NCI-H1436 treated with DMSO at 0.1 percent for 48 hours (cell line): ENCODE measurements at regions not wholly inside any gene's neighbourhood (a gene's known extent, or its start where the extent isn't known, plus 50 kb on each side); places are given as distances from the start of the nearest gene placed in this dataset.

Source experiments
- DNase-seq: peaks from one replicate; lab custom pipeline; 2025; lab: John Stamatoyannopoulos, UW

DNA sequence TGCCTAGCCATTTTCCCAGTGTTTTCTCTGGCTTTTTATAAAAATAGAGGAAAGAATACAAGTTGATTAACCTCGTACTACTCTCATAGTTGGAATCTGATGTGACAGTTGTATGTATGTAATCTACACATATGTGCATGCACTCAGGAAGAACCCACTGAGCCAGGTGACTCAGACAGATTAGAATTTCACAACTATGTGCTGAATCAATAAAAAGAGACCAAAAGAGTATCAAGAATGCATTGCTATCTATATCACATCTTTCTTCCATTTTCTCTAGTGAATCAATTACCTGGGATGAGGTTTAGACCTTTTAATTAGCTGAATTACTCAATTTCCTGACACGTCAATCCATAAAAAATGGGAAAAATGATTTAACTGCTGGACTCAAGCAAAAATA is 319.3 kb upstream of the ATP10A start:
- DNase-seq, result no peak

DNA sequence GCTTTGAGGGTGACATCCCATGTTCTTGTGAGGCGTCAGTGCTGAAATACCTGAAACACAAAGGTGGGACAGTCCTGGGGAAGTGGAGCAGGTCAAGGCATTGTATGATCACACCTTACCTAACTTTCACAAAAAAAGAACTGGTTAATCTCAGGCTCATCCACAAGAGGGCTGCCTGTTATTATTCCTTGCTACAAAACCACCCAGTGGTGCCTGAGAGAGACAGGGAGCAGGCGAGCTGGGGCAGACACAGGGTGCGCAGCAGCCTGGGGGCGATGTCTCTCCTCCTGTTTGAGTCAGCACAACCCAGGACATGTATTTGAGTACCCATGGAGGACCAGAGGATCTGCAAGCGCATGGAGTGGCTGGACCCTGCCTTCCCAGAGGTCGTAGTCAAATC is 316.8 kb upstream of the ATP10A start:
- DNase-seq, result no peak

DNA sequence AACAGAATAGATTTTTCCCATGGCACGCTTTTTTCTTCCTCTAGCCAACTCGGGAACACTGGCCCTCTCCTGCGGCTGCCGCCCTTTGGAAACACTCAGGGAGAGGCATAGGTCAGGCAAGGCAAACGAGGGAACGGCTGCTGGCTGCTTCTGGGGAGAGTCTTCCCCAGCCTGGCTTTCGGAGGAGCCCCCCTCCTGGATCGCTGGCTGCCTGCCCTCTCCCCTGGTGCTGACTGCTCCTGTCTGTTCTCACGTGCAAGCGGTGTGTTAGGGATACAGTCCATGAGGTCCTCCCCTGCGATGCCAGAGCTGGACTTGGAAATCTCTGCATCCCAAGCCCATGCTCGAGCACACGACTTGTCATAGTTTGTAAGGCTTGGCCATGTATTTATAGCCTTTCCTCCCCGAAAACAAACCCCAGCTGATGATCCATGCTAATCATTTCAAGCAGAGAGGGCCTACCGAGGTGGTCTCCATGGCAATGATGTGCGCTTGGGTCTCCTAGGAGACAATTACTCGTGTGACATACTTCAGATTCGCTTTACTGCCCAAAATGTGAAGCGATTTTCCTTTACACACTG is 315.6 kb upstream of the ATP10A start:
- DNase-seq, result no peak

DNA sequence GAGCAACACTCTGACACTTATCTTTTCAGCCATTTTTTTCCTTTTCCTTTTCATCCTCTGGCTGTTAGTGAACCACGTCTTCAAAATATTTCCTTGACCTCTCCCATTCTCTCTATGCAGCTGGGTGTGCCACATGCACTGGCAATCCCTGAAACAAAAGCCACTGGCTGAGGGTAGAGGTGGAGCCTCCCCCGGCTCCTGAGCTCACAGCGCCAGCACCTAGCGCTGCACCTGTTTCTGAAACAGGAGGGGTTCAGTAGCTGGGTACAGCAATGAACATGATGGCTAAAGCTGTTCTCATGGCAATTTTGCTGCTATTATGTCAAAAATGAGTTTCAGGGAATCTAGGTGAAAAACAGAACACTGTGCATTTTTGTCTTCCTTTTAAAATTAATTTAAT is 314.7 kb upstream of the ATP10A start:
- DNase-seq, result no peak

DNA sequence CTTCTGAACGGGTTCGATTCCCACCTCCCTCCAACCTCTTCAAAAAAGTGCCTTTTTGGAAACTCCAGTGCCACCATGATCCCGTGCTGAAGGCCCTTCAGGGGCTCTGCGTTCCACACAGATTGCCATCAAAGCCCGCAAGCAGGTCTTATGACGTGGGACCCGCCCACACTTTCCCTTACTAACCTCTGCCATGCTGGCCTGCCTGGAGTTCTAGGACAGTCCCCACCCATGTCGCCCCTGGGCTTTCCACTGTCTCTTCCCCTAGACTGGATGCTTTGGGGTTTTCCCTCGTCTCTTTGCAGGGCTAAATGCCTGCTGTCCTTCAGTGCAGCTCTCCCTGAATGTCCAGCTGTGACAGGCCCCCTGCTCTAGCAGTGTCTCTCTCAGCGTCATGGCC is 313.7 kb upstream of the ATP10A start:
- no peak for DNase-seq

DNA sequence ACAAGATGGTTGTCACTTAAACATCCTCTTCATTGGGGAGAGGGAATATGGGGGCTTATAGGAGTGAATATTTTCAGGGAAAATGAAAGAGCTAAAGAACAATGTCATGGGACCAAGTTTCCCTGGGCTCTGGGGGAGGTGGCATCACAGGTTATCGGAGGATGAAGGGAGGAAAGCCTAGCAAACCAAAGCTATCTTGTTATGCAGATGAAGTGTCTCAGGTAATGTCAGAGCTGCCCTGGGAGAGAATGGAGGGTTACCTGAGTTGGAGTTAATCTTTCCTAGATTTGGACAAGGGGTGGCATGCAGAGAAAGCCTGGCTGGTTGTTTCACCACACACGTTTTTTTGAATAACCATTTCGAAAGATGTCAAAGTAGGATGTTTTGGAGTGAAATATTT is 308.1 kb upstream of the ATP10A start:
- DNase-seq, result no peak

DNA sequence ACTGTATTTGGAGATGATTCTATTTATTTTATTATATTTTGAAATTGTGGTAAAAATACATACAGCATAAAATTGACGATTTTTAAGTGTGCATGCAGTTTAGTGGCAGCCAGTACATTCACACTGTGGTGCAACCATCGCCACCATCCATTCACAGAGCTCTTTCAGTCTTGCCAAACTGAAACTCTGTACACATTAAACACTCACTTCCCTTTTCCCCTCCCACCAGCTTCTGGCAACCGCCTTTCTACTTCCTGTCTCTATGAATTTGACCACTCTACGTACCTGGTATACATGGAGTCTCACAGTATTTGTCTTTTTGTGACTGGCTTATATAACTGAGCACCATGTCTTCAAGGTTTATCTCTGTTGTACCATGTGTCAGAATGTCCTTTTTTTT is 303.3 kb upstream of the ATP10A start:
- no peak for DNase-seq

DNA sequence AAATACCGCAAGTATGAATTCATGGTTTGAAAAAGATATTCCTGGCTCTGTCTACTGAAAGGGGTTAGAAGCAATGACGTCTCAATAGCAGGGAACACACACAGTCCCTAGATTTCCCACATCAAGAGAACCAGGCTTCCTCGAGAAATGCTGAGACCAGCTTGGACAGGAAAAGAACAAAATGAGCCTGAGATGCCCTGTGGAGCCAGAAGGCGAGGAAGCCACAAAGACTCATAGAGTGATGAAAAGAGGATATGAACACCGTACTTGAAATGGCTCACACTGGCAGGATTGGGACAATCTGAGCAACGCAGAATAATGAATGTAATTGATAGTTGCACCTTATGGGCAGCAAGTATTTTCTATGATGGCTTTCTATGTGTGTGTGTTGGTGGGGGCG is 302.4 kb upstream of the ATP10A start:
- no peak for DNase-seq

DNA sequence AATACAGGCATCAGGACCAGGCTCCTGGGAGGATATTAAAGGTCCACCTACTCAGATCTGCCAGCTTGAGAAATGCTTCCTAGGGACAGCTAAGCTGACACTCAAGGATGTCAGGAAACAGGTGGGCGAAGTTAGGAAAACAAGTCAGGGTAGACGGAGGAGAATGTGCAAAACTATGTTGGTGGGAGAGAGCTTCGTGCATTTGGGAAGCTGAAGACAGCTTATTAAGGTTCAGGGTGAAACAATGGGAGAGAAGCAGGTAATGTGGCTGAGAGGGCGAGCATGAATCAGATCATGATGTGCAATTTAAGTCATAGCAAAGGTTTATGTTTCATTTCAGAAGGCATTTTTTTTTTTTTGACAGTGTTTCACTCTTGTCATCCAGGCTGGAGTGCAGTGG is 297.2 kb upstream of the ATP10A start:
- DNase-seq, result no peak

DNA sequence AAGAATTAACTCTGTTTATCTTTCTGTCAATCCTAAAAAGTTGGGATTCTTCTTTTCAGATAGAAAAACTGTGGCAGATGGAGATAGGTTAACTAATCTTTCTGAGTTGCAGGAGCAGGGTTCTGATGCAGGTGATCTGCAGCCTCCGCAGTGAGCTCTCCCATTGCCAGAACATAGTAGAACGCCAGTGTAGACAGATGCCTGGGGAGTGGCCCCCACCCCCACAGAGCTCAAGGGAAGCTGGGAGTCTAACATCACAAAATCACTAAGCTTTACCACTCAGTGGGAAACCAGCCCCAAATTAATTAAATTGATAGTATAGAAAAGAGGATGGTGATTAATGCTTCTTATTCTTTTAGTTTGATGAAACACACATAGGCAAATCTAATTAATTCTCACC is 295.0 kb upstream of the ATP10A start:
- DNase-seq, result no peak

DNA sequence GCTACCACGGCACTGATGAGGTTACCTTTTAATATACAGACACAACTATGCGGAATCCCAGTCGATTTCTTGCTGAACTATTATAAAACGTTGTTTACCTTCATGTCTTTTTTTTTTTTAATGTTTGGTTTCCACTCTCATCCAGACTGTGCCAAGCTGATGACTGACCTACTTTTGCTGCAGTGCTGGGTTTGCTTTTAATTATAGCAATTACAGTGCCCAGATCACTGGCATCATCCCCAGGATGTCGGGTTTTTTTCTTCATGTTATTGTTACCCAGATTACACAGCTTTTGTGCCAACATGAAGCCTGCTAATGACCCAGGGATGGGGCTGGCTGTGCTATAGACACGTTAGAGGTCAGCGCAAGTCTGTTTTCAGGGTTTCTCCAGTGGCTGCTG is 294.0 kb upstream of the ATP10A start:
- no peak for DNase-seq

DNA sequence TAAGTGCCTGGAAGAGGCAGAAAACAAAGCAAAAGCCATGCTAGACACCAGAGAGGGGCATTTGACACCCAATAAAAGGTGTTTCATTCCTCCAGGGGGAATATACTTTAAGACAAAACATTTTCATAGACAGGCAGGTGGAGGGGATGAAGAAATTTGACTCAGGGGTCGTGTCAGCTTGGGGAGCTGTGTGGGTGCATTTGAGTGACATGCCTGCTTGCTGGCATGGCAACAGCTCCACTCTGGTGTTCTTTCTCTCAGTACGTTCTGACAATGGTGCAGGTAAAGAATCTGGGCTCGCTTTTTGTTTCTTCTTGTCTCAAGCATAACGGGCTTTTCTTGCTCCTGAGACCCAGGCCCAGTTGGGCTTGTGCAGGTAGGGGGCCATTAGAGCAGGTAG is 292.9 kb upstream of the ATP10A start:
- no peak for DNase-seq

DNA sequence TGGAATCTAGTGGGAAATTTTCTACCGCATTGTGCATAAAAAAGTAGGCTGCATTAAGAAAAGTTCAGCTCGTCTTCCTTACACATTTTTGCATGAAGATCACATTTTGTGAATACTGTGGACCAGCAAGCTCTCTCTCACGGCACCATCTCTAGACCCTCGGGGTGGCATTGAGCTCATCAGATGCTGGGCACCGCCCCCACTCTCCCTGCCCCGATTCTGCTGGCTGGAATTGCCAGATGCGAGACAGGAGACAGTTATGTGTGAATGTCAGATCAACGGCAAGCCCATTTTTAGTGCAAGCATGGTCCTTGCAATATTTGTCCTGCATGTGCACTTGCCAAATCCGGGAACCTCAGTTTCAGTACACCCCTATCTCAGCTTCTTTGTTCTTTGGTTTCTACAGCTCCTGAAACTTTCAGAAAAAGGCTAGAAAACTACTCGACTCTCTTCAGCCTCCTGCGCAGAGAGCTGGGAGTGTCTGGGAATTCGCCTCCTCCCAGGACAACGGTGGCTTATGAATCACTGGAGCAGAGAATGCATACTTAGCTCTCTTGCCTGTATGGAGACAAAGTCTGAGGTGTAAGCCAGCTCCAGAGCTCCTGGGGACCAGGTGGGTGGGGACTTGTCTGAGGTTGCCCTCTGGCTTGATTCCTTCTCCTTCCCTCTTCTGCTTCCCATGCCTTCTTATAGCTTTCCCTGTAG is 285.2 kb upstream of the ATP10A start:
- no peak for DNase-seq

DNA sequence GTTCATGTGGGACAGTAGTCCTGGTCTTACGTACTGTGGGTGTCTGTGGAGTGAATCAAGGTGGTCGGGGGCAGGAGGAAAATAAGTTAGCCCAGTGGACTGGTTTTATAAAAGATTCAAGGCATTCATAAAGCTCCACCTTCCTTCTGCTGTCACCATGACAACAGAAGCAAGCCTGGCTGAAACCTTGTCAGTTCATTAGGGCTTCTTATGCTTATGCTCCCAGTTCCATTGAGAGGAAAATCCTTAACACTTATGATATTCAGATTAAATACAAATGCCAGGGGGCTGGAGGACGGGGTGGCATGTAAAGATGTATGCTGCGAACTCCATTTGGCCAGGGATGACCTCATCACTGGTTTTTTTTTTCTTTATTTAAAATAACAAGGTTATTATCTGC is 283.1 kb upstream of the ATP10A start:
- DNase-seq, result no peak

DNA sequence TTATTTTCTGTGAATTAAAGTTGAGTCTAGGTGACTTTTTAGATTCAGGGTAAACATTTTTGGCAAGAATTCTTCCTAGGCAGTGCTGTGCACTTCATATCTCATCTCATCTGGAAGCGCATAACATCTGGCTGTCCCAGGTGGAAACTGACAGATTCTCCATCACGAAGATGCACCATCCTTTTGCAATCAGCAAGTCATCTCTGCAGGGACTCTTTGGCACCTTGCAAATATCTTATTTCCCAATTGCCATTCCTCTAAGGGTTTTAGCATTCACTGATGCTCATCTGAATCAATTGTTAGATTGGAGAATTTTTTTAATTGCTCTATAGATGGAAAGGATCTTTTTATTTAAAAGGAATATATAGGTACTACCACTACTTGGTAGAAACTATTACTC is 282.7 kb upstream of the ATP10A start:
- DNase-seq, result no peak

DNA sequence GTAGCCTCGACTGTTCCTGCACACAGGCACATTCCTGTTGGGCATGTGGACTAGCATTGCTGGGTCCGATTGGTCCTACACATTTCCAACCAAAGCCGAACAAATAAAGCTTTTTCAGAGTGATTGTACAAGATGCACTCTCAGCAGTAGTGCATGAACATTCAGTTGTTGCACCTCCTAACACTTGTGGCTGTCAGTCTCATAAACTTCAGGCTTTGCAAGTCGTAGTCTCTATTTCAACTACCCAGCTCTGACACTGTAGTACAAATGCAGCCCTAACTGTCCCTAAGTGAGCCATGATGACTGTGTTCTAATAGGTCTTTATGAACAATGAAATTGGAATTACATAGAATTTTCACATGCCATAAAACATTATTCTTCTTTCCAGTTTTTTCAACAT is 281.7 kb upstream of the ATP10A start:
- DNase-seq, result no peak

DNA sequence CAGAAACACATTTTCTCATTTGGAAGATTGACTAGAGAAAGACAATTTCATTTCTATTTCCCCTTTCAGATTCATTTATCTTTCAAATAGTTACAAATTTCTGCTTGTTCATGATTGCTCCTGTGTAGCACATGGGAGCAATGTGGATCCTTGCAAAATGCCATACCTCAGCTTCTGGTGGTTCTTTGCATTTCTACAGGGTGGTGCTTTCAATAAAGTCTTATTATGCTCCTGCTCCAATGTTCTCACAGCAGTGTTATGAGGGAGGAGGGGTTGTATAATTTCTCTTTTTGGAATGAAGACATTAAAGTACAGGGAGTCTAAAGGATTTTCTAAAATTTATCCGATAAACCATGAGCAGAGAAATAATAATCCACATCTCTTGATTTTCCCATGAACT is 280.1 kb upstream of the ATP10A start:
- no peak for DNase-seq

DNA sequence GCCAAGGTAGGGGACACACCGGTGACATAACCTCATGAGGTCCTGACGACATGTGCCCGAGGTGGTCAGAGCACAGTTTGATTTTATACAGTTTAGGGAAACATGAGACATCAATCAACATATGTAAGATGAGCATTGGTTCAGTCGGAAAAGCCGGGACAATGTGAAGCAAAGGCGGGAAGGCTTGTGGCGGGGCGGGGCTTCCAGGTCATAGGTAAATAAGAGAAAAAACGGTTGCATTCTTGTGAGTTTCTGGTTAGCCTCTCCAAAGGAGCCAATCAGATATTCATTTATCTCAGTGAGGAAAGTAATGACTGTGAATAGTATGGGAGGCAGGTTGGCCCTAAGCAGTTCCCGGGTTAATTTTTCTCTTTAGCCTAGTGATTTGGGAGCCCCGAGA is 271.7 kb upstream of the ATP10A start:
- DNase-seq, result no peak

DNA sequence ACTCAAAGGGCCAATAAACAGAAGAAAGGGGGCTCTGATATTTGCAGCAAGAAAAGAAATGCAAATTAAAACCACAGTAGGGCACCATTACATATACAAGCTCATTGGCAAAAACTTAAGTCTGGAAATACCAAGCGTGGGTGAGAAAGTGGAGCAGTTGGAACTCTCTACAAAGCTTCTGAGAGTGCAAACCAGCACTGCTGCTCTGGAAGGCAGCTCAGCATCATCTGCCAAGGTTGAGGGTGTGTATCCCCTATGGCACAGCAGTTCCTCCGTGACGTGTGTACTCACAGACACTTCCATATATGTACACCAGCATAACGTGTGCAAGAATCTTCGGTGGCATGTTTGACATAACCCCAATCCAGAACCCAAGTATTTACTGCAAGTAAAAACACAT is 271.0 kb upstream of the ATP10A start:
- DNase-seq, result no peak

DNA sequence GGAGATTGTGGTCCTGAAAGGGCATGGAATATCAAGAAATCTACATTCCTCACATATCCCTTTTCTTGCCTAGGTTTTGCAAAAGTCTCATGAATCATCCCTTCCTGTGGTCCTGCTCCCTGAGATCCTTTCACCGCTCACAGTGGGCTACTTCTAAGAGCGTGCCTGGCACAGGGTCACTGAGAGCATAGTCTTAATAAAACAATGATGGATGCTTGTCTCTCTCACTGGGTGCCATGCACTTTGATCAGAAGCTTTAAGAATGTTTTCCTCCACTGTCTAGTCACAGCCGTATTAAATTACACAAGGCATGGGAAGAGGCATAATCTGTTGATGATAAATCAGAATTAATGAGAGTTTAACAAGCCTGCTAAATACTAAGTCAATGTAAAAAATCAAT is 269.7 kb upstream of the ATP10A start:
- no peak for DNase-seq

DNA sequence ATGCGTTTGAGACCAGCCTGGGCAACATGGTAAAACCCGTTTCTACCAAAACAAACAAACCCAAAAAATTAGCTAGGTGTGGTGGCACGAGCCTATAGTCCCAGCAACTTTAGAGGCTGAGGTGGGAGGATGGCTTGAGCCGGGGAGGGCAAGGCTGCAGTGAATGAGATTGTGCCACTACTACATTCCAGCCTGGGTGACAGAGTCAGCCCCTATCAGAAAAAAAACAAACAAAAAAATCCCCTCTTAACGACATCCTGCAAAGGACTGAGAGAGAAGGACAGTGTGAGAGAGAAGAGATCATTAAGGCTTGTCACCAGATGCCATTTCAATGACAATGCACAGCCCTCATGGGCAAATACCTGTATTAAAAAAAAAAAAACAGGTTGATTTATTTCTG is 266.7 kb upstream of the ATP10A start:
- DNase-seq, result no peak

DNA sequence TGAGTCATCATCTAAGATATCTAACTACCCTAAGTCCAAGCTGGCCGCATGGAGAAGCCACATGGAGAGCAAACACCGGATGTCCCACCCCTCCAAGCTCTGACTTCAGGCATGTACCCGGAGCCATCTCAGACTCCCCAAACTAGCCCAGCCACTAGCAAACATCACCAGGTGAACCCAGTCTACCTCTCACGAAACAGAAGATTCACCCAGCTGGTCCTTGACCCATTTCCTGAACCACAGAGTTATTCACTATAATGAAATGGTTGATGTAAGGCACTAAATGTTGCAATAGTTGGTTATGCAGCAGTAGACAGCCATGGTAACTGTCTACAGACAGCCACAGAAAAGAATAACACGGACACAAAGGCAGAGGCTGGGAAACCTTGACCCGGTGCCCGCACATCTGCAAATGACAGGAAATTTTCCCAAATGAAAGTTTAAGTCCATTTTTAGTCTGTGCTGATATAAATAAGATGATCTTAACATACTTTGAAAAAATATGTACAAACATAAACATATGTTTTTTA is 265.5 kb upstream of the ATP10A start:
- no peak for DNase-seq

DNA sequence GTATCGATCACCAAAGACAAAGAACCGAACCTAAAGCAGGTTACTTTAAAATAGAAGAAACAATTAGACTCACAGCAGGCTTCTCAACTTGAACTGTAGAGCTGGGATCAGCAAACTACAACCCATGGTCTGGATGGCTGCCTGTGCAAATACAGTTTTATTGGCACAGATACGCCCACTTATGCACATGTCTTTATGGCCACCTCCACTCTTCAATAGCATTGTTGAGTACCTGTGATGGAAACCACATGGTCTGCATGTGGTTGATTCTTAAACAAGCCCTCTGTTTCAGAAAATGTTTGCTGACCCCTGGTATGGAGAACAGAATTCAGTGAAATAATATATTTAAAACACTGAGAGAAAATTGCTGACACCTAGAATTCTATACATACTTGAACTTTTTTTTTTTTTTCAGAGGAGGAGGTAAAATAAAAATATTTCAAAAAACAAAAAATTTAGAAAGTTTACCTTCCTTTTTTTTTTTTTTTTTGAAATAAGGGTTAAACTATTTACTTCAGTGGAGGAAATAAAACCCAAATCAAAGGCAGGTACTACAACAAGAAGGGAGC is 263.8 kb upstream of the ATP10A start:
- no peak for DNase-seq

DNA sequence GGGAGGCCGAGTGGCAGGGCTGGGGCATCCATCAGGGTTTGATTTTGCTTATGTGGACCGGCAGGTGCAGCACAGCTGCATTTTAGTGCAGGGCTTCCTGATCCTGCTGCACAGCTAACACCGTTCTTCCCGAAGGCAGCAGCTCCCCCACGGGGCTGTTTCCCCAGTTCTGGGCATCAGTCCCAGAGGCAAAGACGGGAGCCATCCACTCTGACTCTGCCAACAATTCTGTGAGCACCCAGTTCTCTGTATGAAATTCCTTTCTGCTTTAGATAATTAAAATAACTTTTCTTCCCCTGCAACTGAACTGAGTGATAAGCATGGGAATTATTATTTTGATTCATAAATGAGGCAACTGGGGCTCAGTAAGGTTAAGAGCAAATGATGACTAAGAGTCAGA is 262.9 kb upstream of the ATP10A start:
- no peak for DNase-seq
